ENCODE measurements at regions not wholly inside any gene's neighbourhood (a gene's known extent, or its start where the extent isn't known, plus 50 kb on each side); places are given as distances from the start of the nearest gene placed in this dataset.

DNA sequence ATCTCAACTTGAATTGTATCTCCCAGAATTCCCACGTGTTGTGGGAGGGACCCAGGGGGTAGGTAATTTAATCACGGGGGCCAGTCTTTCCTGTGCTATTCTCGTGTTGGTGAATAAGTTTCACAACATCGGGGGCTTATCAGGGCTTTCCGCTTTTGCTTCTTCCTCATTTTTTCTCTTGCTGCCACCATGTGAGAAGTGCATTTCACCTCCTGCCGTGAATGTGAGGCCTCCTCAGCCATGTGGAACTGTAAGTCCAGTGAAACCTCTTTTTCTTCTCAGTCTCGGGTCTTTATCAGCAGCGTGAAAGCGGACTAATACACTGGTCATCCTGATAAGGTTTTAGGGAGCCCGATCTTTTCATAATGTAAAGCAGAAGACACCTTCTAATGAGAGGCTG is 687.0 kb upstream of the FTMT start:
- no peaks in the 10 kb centered on the region for H3K36me3 ChIP-seq (ENCODE audit: low read length)
- no peaks in the 10 kb centered on the region for H3F3A ChIP-seq (ENCODE audit: insufficient read depth)
- no peaks in the 10 kb centered on the region for H3K9me3 ChIP-seq (ENCODE audit: insufficient read depth, low read length)
- no peak overlapping the region for H3K4me3 ChIP-seq (ENCODE audit: insufficient read depth, low read length, poor library complexity, severe bottlenecking)
- H3K9me2 ChIP-seq (replicated peaks; ENCODE audit: insufficient read depth, low read length): no peaks in the 10 kb centered on the region
- H2AFZ ChIP-seq (ENCODE audit: low read depth, low read length, severe bottlenecking): no peak overlapping the region
- TF ChIP-seq EZH2phosphoT487 (conservative IDR thresholded peaks at IDR 0.05; ENCODE audit: low read length): no peak
- TF ChIP-seq, protein P1, sequence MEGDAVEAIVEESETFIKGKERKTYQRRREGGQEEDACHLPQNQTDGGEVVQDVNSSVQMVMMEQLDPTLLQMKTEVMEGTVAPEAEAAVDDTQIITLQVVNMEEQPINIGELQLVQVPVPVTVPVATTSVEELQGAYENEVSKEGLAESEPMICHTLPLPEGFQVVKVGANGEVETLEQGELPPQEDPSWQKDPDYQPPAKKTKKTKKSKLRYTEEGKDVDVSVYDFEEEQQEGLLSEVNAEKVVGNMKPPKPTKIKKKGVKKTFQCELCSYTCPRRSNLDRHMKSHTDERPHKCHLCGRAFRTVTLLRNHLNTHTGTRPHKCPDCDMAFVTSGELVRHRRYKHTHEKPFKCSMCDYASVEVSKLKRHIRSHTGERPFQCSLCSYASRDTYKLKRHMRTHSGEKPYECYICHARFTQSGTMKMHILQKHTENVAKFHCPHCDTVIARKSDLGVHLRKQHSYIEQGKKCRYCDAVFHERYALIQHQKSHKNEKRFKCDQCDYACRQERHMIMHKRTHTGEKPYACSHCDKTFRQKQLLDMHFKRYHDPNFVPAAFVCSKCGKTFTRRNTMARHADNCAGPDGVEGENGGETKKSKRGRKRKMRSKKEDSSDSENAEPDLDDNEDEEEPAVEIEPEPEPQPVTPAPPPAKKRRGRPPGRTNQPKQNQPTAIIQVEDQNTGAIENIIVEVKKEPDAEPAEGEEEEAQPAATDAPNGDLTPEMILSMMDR (IDR thresholded peaks at IDR 0.05; ENCODE audit: insufficient read depth, low read length, poor library complexity, severe bottlenecking): no peak
- H4K20me1 ChIP-seq (ENCODE audit: low read depth, low read length): no peaks in the 10 kb centered on the region
- no peaks in the 10 kb centered on the region for H3K79me2 ChIP-seq (ENCODE audit: insufficient read depth, low read length)
- no peak overlapping the region for H3K27ac ChIP-seq (ENCODE audit: low read depth, low read length)
- no peak overlapping the region for H3K4me2 ChIP-seq (ENCODE audit: low read depth, low read length, poor library complexity, severe bottlenecking)
- H3K9ac ChIP-seq (ENCODE audit: low read length): no peak overlapping the region
- no peaks in the 10 kb centered on the region for H3K27me3 ChIP-seq (ENCODE audit: low read length)

GRCh38 chr5:121171361-121171760 is 680.3 kb upstream of the FTMT start:
- no peaks in the 10 kb centered on the region for H3K36me3 ChIP-seq (ENCODE audit: low read length)

DNA sequence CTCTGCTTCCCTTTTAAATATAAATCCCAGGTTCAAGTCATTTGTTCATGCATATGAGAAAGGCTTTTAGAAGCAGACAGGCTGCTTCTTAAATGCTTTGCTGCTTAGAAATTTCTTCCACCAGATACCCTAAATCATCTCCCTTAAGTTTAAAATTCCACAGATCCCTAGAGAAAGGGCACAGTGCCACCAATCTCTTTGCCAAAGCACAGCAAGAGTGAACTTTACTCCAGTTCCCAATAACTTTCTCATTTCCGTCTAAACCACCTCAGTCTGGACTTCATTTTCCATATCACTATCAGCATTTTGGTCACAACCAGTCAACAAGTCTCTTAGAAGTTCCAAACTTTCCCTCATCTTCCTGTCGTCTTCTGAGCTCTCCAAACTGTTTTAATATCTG is 679.8 kb upstream of the FTMT start:
- H3K9ac ChIP-seq (ENCODE audit: low read length): no peak overlapping the region
- no peaks in the 10 kb centered on the region for H3K9me3 ChIP-seq (ENCODE audit: insufficient read depth, low read length)
- TF ChIP-seq EZH2phosphoT487 (conservative IDR thresholded peaks at IDR 0.05; ENCODE audit: low read length): no peak
- TF ChIP-seq, protein P1 (IDR thresholded peaks at IDR 0.05; ENCODE audit: insufficient read depth, low read length, poor library complexity, severe bottlenecking): no peak
- no peaks in the 10 kb centered on the region for H3K27me3 ChIP-seq (ENCODE audit: low read length)
- H3K36me3 ChIP-seq (ENCODE audit: low read length): no peaks in the 10 kb centered on the region
- H3K79me2 ChIP-seq (ENCODE audit: insufficient read depth, low read length): no peaks in the 10 kb centered on the region
- no peaks in the 10 kb centered on the region for H3F3A ChIP-seq (ENCODE audit: insufficient read depth)
- no peaks in the 10 kb centered on the region for H3K9me2 ChIP-seq (replicated peaks; ENCODE audit: insufficient read depth, low read length)
- no peaks in the 10 kb centered on the region for H4K20me1 ChIP-seq (ENCODE audit: low read depth, low read length)
- no peak overlapping the region for H2AFZ ChIP-seq (ENCODE audit: low read depth, low read length, severe bottlenecking)
- no peak overlapping the region for H3K4me2 ChIP-seq (ENCODE audit: low read depth, low read length, poor library complexity, severe bottlenecking)
- H3K27ac ChIP-seq (ENCODE audit: low read depth, low read length): no peak overlapping the region
- no peak overlapping the region for H3K4me3 ChIP-seq (ENCODE audit: insufficient read depth, low read length, poor library complexity, severe bottlenecking)

More at GRCh38 chr5:121171361-121171760, 680.3 kb upstream of the FTMT start:
- H3K9ac ChIP-seq (ENCODE audit: low read length): no peak overlapping the region
- H3K27ac ChIP-seq (ENCODE audit: low read depth, low read length): no peak overlapping the region
- H3K27me3 ChIP-seq (ENCODE audit: low read length): no peaks in the 10 kb centered on the region
- H2AFZ ChIP-seq (ENCODE audit: low read depth, low read length, severe bottlenecking): no peak overlapping the region
- H3K4me3 ChIP-seq (ENCODE audit: insufficient read depth, low read length, poor library complexity, severe bottlenecking): no peak overlapping the region
- no peaks in the 10 kb centered on the region for H3K79me2 ChIP-seq (ENCODE audit: insufficient read depth, low read length)
- H3K9me3 ChIP-seq (ENCODE audit: insufficient read depth, low read length): no peaks in the 10 kb centered on the region
- H3F3A ChIP-seq (ENCODE audit: insufficient read depth): no peaks in the 10 kb centered on the region
- H4K20me1 ChIP-seq (ENCODE audit: low read depth, low read length): no peaks in the 10 kb centered on the region
- TF ChIP-seq, protein P1 (IDR thresholded peaks at IDR 0.05; ENCODE audit: insufficient read depth, low read length, poor library complexity, severe bottlenecking): no peak
- no peak for TF ChIP-seq EZH2phosphoT487 (conservative IDR thresholded peaks at IDR 0.05; ENCODE audit: low read length)
- H3K4me2 ChIP-seq (ENCODE audit: low read depth, low read length, poor library complexity, severe bottlenecking): no peak overlapping the region
- no peaks in the 10 kb centered on the region for H3K9me2 ChIP-seq (replicated peaks; ENCODE audit: insufficient read depth, low read length)

All from SU-DHL-6 (cell line).